HG02938 (cell line): ENCODE measurements at regions not wholly inside any gene's neighbourhood (a gene's known extent, or its start where the extent isn't known, plus 50 kb on each side); places are given as distances from the start of the nearest gene placed in this dataset.

ENCODE experiments used
- ATAC-seq: cut with Tn5 transposase; IDR thresholded peaks from one replicate; pipeline ENCODE4 v1.9.1; 2021; ENCODE audit warnings: mild to moderate bottlenecking, moderate library complexity; ENCODE audit not compliant: unreplicated experiment

GRCh38 chr21:28758042-28758882, 234.4 kb downstream of the LTN1 start:
- ATAC-seq: no peak

- no peak for ATAC-seq
These were observed 237.8 kb downstream of the LTN1 start for GRCh38 chr21:28754862-28755261.

DNA sequence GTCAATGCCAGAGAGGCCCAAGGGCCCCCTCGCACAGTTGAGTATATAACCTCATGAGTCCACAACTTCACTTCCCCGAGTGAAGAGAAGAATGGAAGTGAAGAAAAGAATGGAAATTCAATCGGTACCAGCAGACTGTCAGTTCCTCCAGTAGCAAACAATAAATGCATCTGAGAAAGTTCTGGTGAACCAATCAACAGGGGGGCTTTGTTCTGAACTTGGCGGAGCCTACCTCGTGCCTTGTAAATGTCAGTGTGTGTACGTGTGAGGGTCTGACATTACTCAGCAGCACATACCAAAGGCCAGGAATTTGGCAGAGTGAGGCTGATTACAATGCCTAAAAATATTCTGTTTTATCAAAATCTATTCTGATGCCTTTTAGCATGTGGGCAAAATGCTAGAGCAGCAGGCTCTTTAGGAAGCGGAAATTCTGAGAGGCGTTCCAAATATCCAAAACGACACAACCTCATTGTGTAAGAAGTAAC, 238.5 kb downstream of the LTN1 start:
- ATAC-seq: no peak

DNA sequence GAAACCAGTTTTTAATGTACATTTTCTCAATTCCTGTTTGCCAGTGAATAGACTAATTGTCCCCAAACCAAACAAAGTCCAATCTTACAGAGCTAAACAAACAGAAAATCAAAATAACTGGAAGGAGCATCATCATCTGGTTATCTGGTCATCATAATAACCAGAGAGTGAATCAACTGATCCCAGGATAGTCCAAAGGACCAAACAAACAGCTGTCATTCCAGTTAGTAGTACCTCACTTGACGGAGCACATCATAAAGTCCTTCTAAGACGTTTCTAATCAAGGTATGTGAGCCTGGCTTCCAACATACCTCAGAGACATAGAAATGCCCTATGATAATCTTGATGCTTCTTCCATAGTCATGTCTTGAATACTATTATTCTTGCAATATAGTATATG, 240.5 kb downstream of the LTN1 start:
- no peak for ATAC-seq

DNA sequence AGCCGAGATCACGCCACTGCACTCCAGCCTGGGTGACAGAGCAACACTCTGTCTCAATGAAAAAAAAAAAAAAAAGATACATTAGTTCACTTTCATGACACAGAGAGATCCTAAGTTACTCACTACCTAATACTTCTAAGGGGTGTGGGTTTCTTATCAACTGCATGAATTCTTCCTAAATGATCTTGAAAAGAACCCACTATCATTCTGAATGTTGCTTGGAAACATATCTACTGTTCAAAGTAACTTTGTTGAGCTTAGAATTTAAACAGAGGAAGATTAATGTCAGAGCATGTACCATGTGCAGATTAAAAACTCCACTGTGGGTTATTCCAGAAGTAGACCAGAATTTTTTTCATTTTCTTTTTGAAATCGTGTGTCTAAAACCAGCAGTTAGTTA, 241.5 kb downstream of the LTN1 start:
- no peak for ATAC-seq

- no peak for ATAC-seq
These were observed 242.1 kb downstream of the LTN1 start for GRCh38 chr21:28750565-28750964.

- ATAC-seq: no peak
These were observed 243.1 kb downstream of the LTN1 start for GRCh38 chr21:28749536-28749935.

DNA sequence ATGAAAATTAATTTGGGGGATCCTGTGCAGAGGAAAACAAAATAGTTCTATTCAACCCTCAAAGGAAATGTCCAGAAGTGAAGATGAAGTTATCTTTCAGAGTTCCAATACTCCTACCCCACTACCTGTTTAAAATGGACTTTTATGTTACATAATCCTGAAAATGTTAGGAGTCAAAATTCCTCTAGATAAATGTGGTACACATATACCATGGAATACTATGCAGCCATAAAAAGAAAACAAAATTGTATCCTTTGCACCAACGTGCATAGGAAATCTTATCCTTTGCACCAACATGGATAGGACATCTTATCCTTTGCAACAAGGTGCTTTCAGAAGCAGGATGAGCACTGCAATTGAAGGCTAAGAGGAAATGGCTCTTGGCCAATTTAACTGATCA, 245.2 kb downstream of the LTN1 start:
- no peak for ATAC-seq

- ATAC-seq: no peak
These were observed 246.5 kb downstream of the LTN1 start for GRCh38 chr21:28746166-28746565.

GRCh38 chr21:28745131-28746016, 247.3 kb downstream of the LTN1 start:
- ATAC-seq: peak; percentile 88

- ATAC-seq: no peak
These were observed 249.0 kb downstream of the LTN1 start for GRCh38 chr21:28743723-28744122.

GRCh38 chr21:28742527-28742926, 250.2 kb downstream of the LTN1 start:
- no peak for ATAC-seq

- ATAC-seq: no peak
These were observed 252.6 kb downstream of the LTN1 start for GRCh38 chr21:28740125-28740524.

GRCh38 chr21:28738882-28739281, 253.8 kb downstream of the LTN1 start:
- ATAC-seq: no peak

GRCh38 chr21:28738420-28738704, 254.3 kb downstream of the LTN1 start:
- ATAC-seq: no peak

- no peak for ATAC-seq
These were observed 254.8 kb downstream of the LTN1 start for GRCh38 chr21:28737674-28738419.

DNA sequence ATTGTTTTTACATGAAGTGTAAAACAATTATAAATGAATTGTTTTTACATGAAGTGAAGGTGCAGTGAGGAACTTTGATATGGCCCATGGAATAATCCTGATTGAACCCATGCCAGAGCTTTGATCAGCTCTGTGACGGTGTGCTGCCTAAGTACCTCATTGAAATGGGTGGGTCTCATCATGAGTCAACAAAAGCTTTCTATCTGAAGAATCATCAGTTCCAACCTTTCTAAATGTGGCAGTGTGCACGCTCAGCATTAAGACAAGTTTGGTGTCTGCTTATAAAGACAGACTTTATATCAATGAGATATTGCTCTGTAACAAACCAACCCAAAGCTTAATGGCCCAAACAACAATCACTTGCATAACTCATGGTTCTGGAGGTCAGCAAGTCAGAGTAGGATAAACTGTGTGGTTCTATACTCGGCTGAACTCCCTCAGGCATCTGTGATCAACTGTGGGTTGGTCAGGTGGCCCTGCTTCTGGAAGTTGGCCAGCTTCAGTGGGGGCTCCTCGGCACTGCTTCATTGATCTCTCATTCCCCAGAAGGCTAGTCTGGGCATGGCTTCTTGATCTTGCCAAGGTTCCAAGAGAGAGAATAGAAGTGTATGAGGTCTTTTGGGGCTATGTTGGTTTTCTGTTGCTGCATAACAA, 258.0 kb downstream of the LTN1 start:
- ATAC-seq: no peak

GRCh38 chr21:28731700-28732321, 260.9 kb downstream of the LTN1 start:
- ATAC-seq: no peak

- ATAC-seq: no peak
These were observed 262.8 kb downstream of the LTN1 start for GRCh38 chr21:28729887-28730286.

- no peak for ATAC-seq
These were observed 264.9 kb downstream of the LTN1 start for GRCh38 chr21:28727809-28728208.
